Heart left ventricle (tissue), 13 donors: ENCODE measurements at regions not wholly inside any gene's neighbourhood (a gene's known extent, or its start where the extent isn't known, plus 50 kb on each side); places are given as distances from the start of the nearest gene placed in this dataset.

Experiments used
- CTCF ChIP-seq, 12 donors: fragments of 200-600 bp; sonication (generic) in 4 of 12; IDR thresholded peaks; one replicate each; pipeline versions ENCODE4 v1.5.0 to v1.8.0; 2018 to 2022; ENCODE audit warnings: antibody characterized with exemption in 12 of 12, mild to moderate bottlenecking in 5 of 12
- POLR2A ChIP-seq, 2 donors: fragments of 450-650 bp; IDR thresholded peaks; one replicate each; pipeline ENCODE4 v1.6.1; 2017; ENCODE audit warnings: antibody characterized with exemption in 2 of 2, mild to moderate bottlenecking in 2 of 2, moderate library complexity in 2 of 2
- donor health status: ischemic (EF 13 %, LVEDD 7.1; RV severe dilation, severe dysfunction).
- donor health status: DM: no; HTN: yes; CAD: no.
- donor health status: DM: no; HTN: no; CAD: no.
- donor health status: ischemic (EF 25% LVEDD 6.9; RV normal size, moderate dysfunction).
- donor health status: ischemic (EF 25% LVEDD 5.7; RV mildly dilated, moderate dysfunction).
- donor health status: ischemic (EF 35%, LVEDD 5.7; RV mildly dilated, moderate dysfunction).
- donor health status: nonischemic (EF 11% LVEDD 7.7; RV severe dilation, severe dysfunction).
- donor health status: DM: yes; HTN: yes; CAD: no.
- donor health status: PGD.
- donor health status: ischemic (EF 29% LVEDD 5.4; RV normal size, mild dysfunction).
- donor health status: nonischemic (EF 23%, LVEDD 6.1; RV moderate dilation, normal function).

- TF ChIP-seq CTCF (IDR thresholded peaks at IDR 0.05), result no peak
- no peak for TF ChIP-seq POLR2A (IDR thresholded peaks at IDR 0.05)
These were observed 224.7 kb downstream of the SNX19 start for GRCh38 chr11:130691581-130691980.
